ENCODE measurements at regions not wholly inside any gene's neighbourhood (a gene's known extent, or its start where the extent isn't known, plus 50 kb on each side); places are given as distances from the start of the nearest gene placed in this dataset.
"Not testable (repeated sequence)": the region's sequence is repeated elsewhere in the genome, so short reads cannot be mapped to it uniquely, and the experiment has no call there.

- not testable (repeated sequence) for TF ChIP-seq YY1 (IDR thresholded peaks at IDR 0.05; ENCODE audit: low read depth); EZH2phosphoT487 (IDR thresholded peaks at IDR 0.05; ENCODE audit: borderline replicate concordance, low read depth); MAX (IDR thresholded peaks at IDR 0.05; ENCODE audit: low read depth)
Measured at GRCh38 chr1:214870426-214870825, 212.1 kb upstream of the KCNK2 start.

Data from SK-N-SH (cell line).